Rectal smooth muscle tissue (tissue), 1 donor: ENCODE measurements at regions not wholly inside any gene's neighbourhood (a gene's known extent, or its start where the extent isn't known, plus 50 kb on each side); places are given as distances from the start of the nearest gene placed in this dataset.

Experiments used
- H3K27ac ChIP-seq: one replicate; pipeline ENCODE4 v1.7.0; 2013; ENCODE audit warnings: low read depth, low read length, inconsistent platforms
- H3K27me3 ChIP-seq: one replicate; pipeline ENCODE4 v1.7.0; 2013; ENCODE audit warnings: low read length; ENCODE audit not compliant: control insufficient read depth, insufficient read depth
- H3K36me3 ChIP-seq: one replicate; pipeline ENCODE4 v1.7.0; 2013; ENCODE audit warnings: low read length; ENCODE audit not compliant: control insufficient read depth, insufficient read depth
- H3K4me1 ChIP-seq: one replicate; pipeline ENCODE4 v1.7.0; 2013; ENCODE audit warnings: low read length; ENCODE audit not compliant: control insufficient read depth, insufficient read depth
- H3K4me3 ChIP-seq: one replicate; pipeline ENCODE4 v1.7.0; 2013; ENCODE audit warnings: low read length
- H3K9ac ChIP-seq: one replicate; pipeline ENCODE4 v1.7.0; 2013; ENCODE audit warnings: low read length

- Histone ChIP-seq H3K4me1 (no peaks in the 10 kb centered on the region), H3K27ac (no peak overlapping the region), H3K4me3 (no peak overlapping the region), H3K9ac (no peak overlapping the region), H3K36me3 (no peaks in the 10 kb centered on the region), H3K27me3 (no peaks in the 10 kb centered on the region)
These were observed 231.2 kb downstream of the ANKRD60 start for GRCh38 chr20:57996936-57997890.

GRCh38 chr20:57996465-57996864 lies 232.0 kb downstream of the ANKRD60 start:
- H3K27ac ChIP-seq, result no peak overlapping the region
- no peaks in the 10 kb centered on the region for H3K36me3 ChIP-seq
- no peaks in the 10 kb centered on the region for H3K27me3 ChIP-seq
- no peak overlapping the region for H3K4me3 ChIP-seq
- no peak overlapping the region for H3K9ac ChIP-seq
- no peaks in the 10 kb centered on the region for H3K4me1 ChIP-seq

GRCh38 chr20:57995381-57995977 lies 233.0 kb downstream of the ANKRD60 start:
- H3K9ac ChIP-seq, result no peak overlapping the region
- no peak overlapping the region for H3K4me3 ChIP-seq
- no peak overlapping the region for H3K27ac ChIP-seq
- no peaks in the 10 kb centered on the region for H3K27me3 ChIP-seq
- H3K4me1 ChIP-seq, result no peaks in the 10 kb centered on the region
- no peaks in the 10 kb centered on the region for H3K36me3 ChIP-seq

GRCh38 chr20:57993716-57994431 lies 234.6 kb downstream of the ANKRD60 start:
- no peaks in the 10 kb centered on the region for H3K27me3 ChIP-seq
- no peak overlapping the region for H3K9ac ChIP-seq
- no peak overlapping the region for H3K27ac ChIP-seq
- no peaks in the 10 kb centered on the region for H3K4me1 ChIP-seq
- H3K4me3 ChIP-seq, result no peak overlapping the region
- H3K36me3 ChIP-seq, result no peaks in the 10 kb centered on the region

GRCh38 chr20:57991211-57991881 lies 237.1 kb downstream of the ANKRD60 start:
- no peak overlapping the region for H3K9ac ChIP-seq
- H3K4me1 ChIP-seq, result no peaks in the 10 kb centered on the region
- no peaks in the 10 kb centered on the region for H3K36me3 ChIP-seq
- no peak overlapping the region for H3K4me3 ChIP-seq
- no peaks in the 10 kb centered on the region for H3K27me3 ChIP-seq
- H3K27ac ChIP-seq, result no peak overlapping the region

- H3K9ac ChIP-seq, result no peak overlapping the region
- H3K4me1 ChIP-seq, result no peaks in the 10 kb centered on the region
- H3K36me3 ChIP-seq, result no peaks in the 10 kb centered on the region
- no peaks in the 10 kb centered on the region for H3K27me3 ChIP-seq
- no peak overlapping the region for H3K27ac ChIP-seq
- no peak overlapping the region for H3K4me3 ChIP-seq
These were observed 238.0 kb downstream of the ANKRD60 start for GRCh38 chr20:57990396-57990987.

GRCh38 chr20:57988828-57989227 lies 239.6 kb downstream of the ANKRD60 start:
- Histone ChIP-seq H3K27ac (no peak overlapping the region), H3K27me3 (no peaks in the 10 kb centered on the region), H3K4me1 (no peaks in the 10 kb centered on the region), H3K9ac (no peak overlapping the region), H3K4me3 (no peak overlapping the region), H3K36me3 (no peaks in the 10 kb centered on the region)

- no peak overlapping the region for H3K9ac ChIP-seq
- no peak overlapping the region for H3K4me3 ChIP-seq
- H3K4me1 ChIP-seq, result no peaks in the 10 kb centered on the region
- H3K27me3 ChIP-seq, result no peaks in the 10 kb centered on the region
- no peaks in the 10 kb centered on the region for H3K36me3 ChIP-seq
- no peak overlapping the region for H3K27ac ChIP-seq
These were observed 240.0 kb downstream of the ANKRD60 start for GRCh38 chr20:57988422-57988821.

GRCh38 chr20:57987659-57988058 lies 240.8 kb downstream of the ANKRD60 start:
- H3K27me3 ChIP-seq, result no peaks in the 10 kb centered on the region
- H3K4me1 ChIP-seq, result no peaks in the 10 kb centered on the region
- no peak overlapping the region for H3K27ac ChIP-seq
- H3K36me3 ChIP-seq, result no peaks in the 10 kb centered on the region
- no peak overlapping the region for H3K9ac ChIP-seq
- no peak overlapping the region for H3K4me3 ChIP-seq

GRCh38 chr20:57986666-57987065 lies 241.8 kb downstream of the ANKRD60 start:
- Histone ChIP-seq H3K27ac (no peak overlapping the region), H3K27me3 (no peaks in the 10 kb centered on the region), H3K36me3 (no peaks in the 10 kb centered on the region), H3K9ac (no peak overlapping the region), H3K4me3 (no peak overlapping the region), H3K4me1 (no peaks in the 10 kb centered on the region)

GRCh38 chr20:57985278-57985677 lies 243.2 kb downstream of the ANKRD60 start:
- no peaks in the 10 kb centered on the region for H3K36me3 ChIP-seq
- no peaks in the 10 kb centered on the region for H3K4me1 ChIP-seq
- H3K27me3 ChIP-seq, result no peaks in the 10 kb centered on the region
- H3K4me3 ChIP-seq, result no peak overlapping the region
- H3K27ac ChIP-seq, result no peak overlapping the region
- H3K9ac ChIP-seq, result no peak overlapping the region

- no peaks in the 10 kb centered on the region for H3K4me1 ChIP-seq
These were observed 245.4 kb downstream of the ANKRD60 start for GRCh38 chr20:57983082-57983481.

More at GRCh38 chr20:57983082-57983481, 245.4 kb downstream of the ANKRD60 start:
- no peaks in the 10 kb centered on the region for H3K27me3 ChIP-seq
- H3K36me3 ChIP-seq, result no peaks in the 10 kb centered on the region
- H3K27ac ChIP-seq, result no peak overlapping the region
- no peak overlapping the region for H3K4me3 ChIP-seq
- no peak overlapping the region for H3K9ac ChIP-seq
